Loucy (cell line): ENCODE measurements at regions not wholly inside any gene's neighbourhood (a gene's known extent, or its start where the extent isn't known, plus 50 kb on each side); places are given as distances from the start of the nearest gene placed in this dataset.

Source experiments
- CTCF ChIP-seq: fragments of 200-600 bp; sonication (generic); conservative IDR thresholded peaks from 2 replicates; pipeline ENCODE4 v1.5.1; 2014; ENCODE audit warnings: mild to moderate bottlenecking, antibody characterized with exemption, low read length
- EZH2phosphoT487 ChIP-seq: fragments of 200-600 bp; IDR thresholded peaks from 2 replicates; pipeline ENCODE4 v1.6.1; 2018; ENCODE audit warnings: antibody characterized with exemption, mild to moderate bottlenecking, moderate library complexity, borderline replicate concordance

- no peak for TF ChIP-seq CTCF
- TF ChIP-seq EZH2phosphoT487, result no peak
Measured at GRCh38 chr1:61572046-61572445, 152.9 kb downstream of the TM2D1 start.
